Fibroblast of skin of scalp (primary cell): ENCODE measurements at regions not wholly inside any gene's neighbourhood (a gene's known extent, or its start where the extent isn't known, plus 50 kb on each side); places are given as distances from the start of the nearest gene placed in this dataset.
"Not testable (repeated sequence)": the region's sequence is repeated elsewhere in the genome, so short reads cannot be mapped to it uniquely, and the experiment has no call there.

Experiments used
- DNase-seq: peaks from one replicate; pipeline ENCODE4 v3.0.0-alpha.2; 2013

GRCh38 chr11:71383461-71383860 is 64.7 kb downstream of the DHCR7 start:
- no peak for DNase-seq

- DNase-seq = no peak
These were observed 66.2 kb downstream of the DHCR7 start for GRCh38 chr11:71381781-71382505.

GRCh38 chr11:71379701-71380100 is 68.5 kb downstream of the DHCR7 start:
- no peak for DNase-seq

GRCh38 chr11:71373791-71374454 is 74.3 kb downstream of the DHCR7 start:
- no peak for DNase-seq

GRCh38 chr11:71372693-71373657 is 75.2 kb downstream of the DHCR7 start:
- peak; percentile 22 for DNase-seq

GRCh38 chr11:71371674-71372069 is 76.5 kb downstream of the DHCR7 start:
- no peak for DNase-seq

- DNase-seq = no peak
These were observed 77.1 kb downstream of the DHCR7 start for GRCh38 chr11:71370895-71371673.

- no peak for DNase-seq
These were observed 78.0 kb downstream of the DHCR7 start for GRCh38 chr11:71370020-71370747.

GRCh38 chr11:71369411-71369810 is 78.8 kb downstream of the DHCR7 start:
- DNase-seq = no peak

GRCh38 chr11:71368966-71369365 is 79.2 kb downstream of the DHCR7 start:
- no peak for DNase-seq

- no peak for DNase-seq
These were observed 80.4 kb downstream of the DHCR7 start for GRCh38 chr11:71367756-71368155.

- not testable (repeated sequence) for DNase-seq
These were observed 80.9 kb downstream of the DHCR7 start for GRCh38 chr11:71367276-71367675.

GRCh38 chr11:71366076-71366475 is 82.1 kb downstream of the DHCR7 start:
- no peak for DNase-seq

- no peak for DNase-seq
These were observed 82.6 kb downstream of the DHCR7 start for GRCh38 chr11:71365626-71366025.

GRCh38 chr11:71364806-71365205 is 83.4 kb downstream of the DHCR7 start:
- DNase-seq = no peak

- DNase-seq = no peak
These were observed 84.0 kb downstream of the DHCR7 start for GRCh38 chr11:71364176-71364671.

GRCh38 chr11:71363721-71364120 is 84.5 kb downstream of the DHCR7 start:
- DNase-seq = no peak

GRCh38 chr11:71358963-71359567 is 89.1 kb downstream of the DHCR7 start:
- DNase-seq = no peak

GRCh38 chr11:71358122-71358728 is 90.0 kb downstream of the DHCR7 start:
- DNase-seq = no peak

- no peak for DNase-seq
These were observed 90.8 kb downstream of the DHCR7 start for GRCh38 chr11:71357414-71357813.

GRCh38 chr11:71356904-71357303 is 91.3 kb downstream of the DHCR7 start:
- no peak for DNase-seq
